Endothelial cell of umbilical vein (primary cell): ENCODE measurements at regions not wholly inside any gene's neighbourhood (a gene's known extent, or its start where the extent isn't known, plus 50 kb on each side); places are given as distances from the start of the nearest gene placed in this dataset.

Experiments
- BruUV-seq: library from RNA; stranded (reverse); fragments of 400-500 nt; replicated peaks from 2 replicates; lab custom pipeline; 2021; lab: Mats Ljungman, UMichigan
- CTCF ChIA-PET: fragments of 300-600, 350-600 bp; sonication (Branson Sonifier 250); formaldehyde crosslinking; loops from one replicate; lab custom pipeline; 2021; ENCODE audit warnings: antibody characterized with exemption, inconsistent platforms; lab: Charles Lee
- POLR2A ChIA-PET: fragments of 300-600, 350-600 bp; sonication (Branson Sonifier 250); formaldehyde crosslinking; loops from one replicate; lab custom pipeline; 2021; ENCODE audit warnings: antibody characterized with exemption, inconsistent platforms; lab: Charles Lee
- DNase-seq: peaks from one replicate; pipeline ENCODE4 v3.0.0-alpha.2; 2011; ENCODE audit warnings: low read depth, low spot score
- FAIRE-seq: peaks from 2 replicates; lab custom pipeline; 2011; peaks lifted over from hg19 to GRCh38; lab: Jason Lieb, UNC
- H2AFZ ChIP-seq: 2 replicates; pipeline ENCODE4 v1.6.0; 2012; ENCODE audit warnings: low read depth, low read length, control low read depth, inconsistent platforms
- H3K27ac ChIP-seq: 2 replicates; pipeline ENCODE4 v1.5.1; 2011; ENCODE audit warnings: low read depth, mild to moderate bottlenecking, control low read depth, low read length, moderate library complexity; ENCODE audit not compliant: insufficient read depth
- H3K27me3 ChIP-seq, 2 experiments: 2 replicates each; pipeline versions ENCODE4 v1.6.0 to v1.6.1; 2011; ENCODE audit warnings: low read length in 2 of 2, mixed read lengths in 1 of 2; ENCODE audit not compliant: control insufficient read depth in 2 of 2, insufficient read depth in 2 of 2
- H3K36me3 ChIP-seq, 2 experiments: 2 replicates in 1 of 2; 3 replicates in 1 of 2; pipeline ENCODE4 v1.5.1; 2011; ENCODE audit warnings: low read length in 2 of 2, mild to moderate bottlenecking in 1 of 2, moderate library complexity in 1 of 2; ENCODE audit not compliant: control insufficient read depth in 2 of 2, insufficient read depth in 2 of 2; ENCODE audit errors: extremely low read depth in 1 of 2
- H3K4me1 ChIP-seq: 3 replicates; pipeline ENCODE4 v1.5.1; 2011; ENCODE audit warnings: mild to moderate bottlenecking, low read length; ENCODE audit not compliant: control insufficient read depth, insufficient read depth; ENCODE audit errors: extremely low read depth
- H3K4me2 ChIP-seq: 2 replicates; pipeline ENCODE4 v1.6.1; 2011; ENCODE audit warnings: low read length, control low read depth, mixed read lengths; ENCODE audit not compliant: insufficient read depth
- H3K4me3 ChIP-seq, 3 experiments: fragments of 200-600 bp in 1 of 3; sonication (generic), shearing (Covaris generic) in 1 of 3; replicated peaks in 1 of 3; 2 replicates each; pipeline ENCODE4 v1.5.1; 2011 to 2016; ENCODE audit warnings: control low read depth in 3 of 3, low read length in 3 of 3, mild to moderate bottlenecking in 2 of 3, inconsistent platforms in 1 of 3, low read depth in 1 of 3, moderate library complexity in 1 of 3; ENCODE audit not compliant: insufficient read depth in 1 of 3
- H3K79me2 ChIP-seq: 2 replicates; pipeline ENCODE4 v1.6.0; 2012; ENCODE audit warnings: low read length, inconsistent platforms; ENCODE audit not compliant: control insufficient read depth, insufficient read depth
- H3K9ac ChIP-seq: replicated peaks from 2 replicates; pipeline ENCODE3; 2011; ENCODE audit warnings: low read length, control low read depth; ENCODE audit not compliant: insufficient read depth; ENCODE audit errors: extremely low read depth
- H3K9me1 ChIP-seq: replicated peaks from 3 replicates; pipeline ENCODE4 v1.6.0; 2011; ENCODE audit warnings: mild to moderate bottlenecking, low read length; ENCODE audit not compliant: control insufficient read depth, insufficient read depth; ENCODE audit errors: extremely low read depth
- H3K9me3 ChIP-seq: replicated peaks from 2 replicates; pipeline ENCODE4 v1.5.1; 2012; ENCODE audit warnings: low read length, inconsistent platforms; ENCODE audit not compliant: control insufficient read depth, insufficient read depth
- H4K20me1 ChIP-seq: replicated peaks from 2 replicates; pipeline ENCODE3; 2011; ENCODE audit warnings: mild to moderate bottlenecking, low read length; ENCODE audit not compliant: control insufficient read depth, insufficient read depth; ENCODE audit errors: extremely low read depth
- CTCF ChIP-seq, 2 donors: IDR thresholded peaks; 1 replicate in 1 of 2; 2 replicates in 1 of 2; pipeline ENCODE4 v1.5.1; 2011; ENCODE audit warnings: low read length in 2 of 2, mild to moderate bottlenecking in 2 of 2, moderate library complexity in 2 of 2, control low read depth in 1 of 2, inconsistent platforms in 1 of 2, low read depth in 1 of 2; ENCODE audit not compliant: insufficient read depth in 1 of 2; ENCODE audit errors: extremely low read depth in 1 of 2
- EZH2 ChIP-seq: IDR thresholded peaks from 2 replicates; pipeline ENCODE4 v1.6.1; 2012; ENCODE audit warnings: borderline replicate concordance, low read depth, mild to moderate bottlenecking, moderate library complexity, low read length, inconsistent platforms; ENCODE audit not compliant: severe bottlenecking
- FOS ChIP-seq: IDR thresholded peaks from 2 replicates; pipeline ENCODE4 v1.6.1; 2011; ENCODE audit warnings: mild to moderate bottlenecking, low read length, moderate library complexity, borderline replicate concordance; ENCODE audit not compliant: insufficient read depth
- GATA2 ChIP-seq: IDR thresholded peaks from 2 replicates; pipeline ENCODE4 v1.7.0; 2011; ENCODE audit warnings: low read depth, mild to moderate bottlenecking, moderate library complexity, mixed read lengths, low read length; ENCODE audit not compliant: insufficient read length, insufficient read depth
- MAX ChIP-seq: IDR thresholded peaks from 2 replicates; pipeline ENCODE4 v1.6.1; 2011; ENCODE audit not compliant: insufficient read depth, insufficient read length
- MYC ChIP-seq: IDR thresholded peaks from one replicate; pipeline ENCODE4 v1.6.1; 2011; ENCODE audit warnings: mild to moderate bottlenecking, low read depth, low read length
- POLR2A ChIP-seq: IDR thresholded peaks from 2 replicates; pipeline ENCODE4 v1.6.1; 2012; ENCODE audit warnings: low read depth, mild to moderate bottlenecking, control low read depth, low read length
- POLR2AphosphoS5 ChIP-seq: IDR thresholded peaks from 2 replicates; pipeline ENCODE4 v1.6.1; 2012; ENCODE audit warnings: low read depth, mild to moderate bottlenecking, control low read depth, low read length, moderate library complexity; ENCODE audit not compliant: insufficient read depth
- dilution Hi-C: fragments of 300-500 bp; cut with MboI; formaldehyde crosslinking; loops from one replicate; pipeline ENCODE4 v1.15.0; 2019; ENCODE audit warnings: low sequenced_read_pairs; ENCODE audit not compliant: extremely low pct_ligation_motif_present
- intact Hi-C: fragments of 100-400 bp; cut with micrococcal nuclease; formaldehyde crosslinking; loops from one replicate; pipeline ENCODE4 v1.10.0; 2022

- intact Hi-C loops = no loop called here
- TF ChIP-seq POLR2AphosphoS5 = no peak
- no peak for TF ChIP-seq EZH2
- TF ChIP-seq FOS = no peak
- no peak for TF ChIP-seq GATA2
- TF ChIP-seq MYC = no peak
- no peak for TF ChIP-seq POLR2A
- no peak for TF ChIP-seq MAX
- no peak for TF ChIP-seq CTCF (IDR thresholded peaks at IDR 0.05; ENCODE audit: extremely low read depth in 1 of 2, insufficient read depth in 1 of 2, low read depth in 1 of 2, low read length in 2 of 2)
- dilution Hi-C loops = no loop called here
- Histone ChIP-seq H4K20me1 (no peaks in the 10 kb centered on the region), H2AFZ (no peak overlapping the region), H3K4me2 (no peak overlapping the region), H3K27ac (no peak overlapping the region), H3K9me3 (no peaks in the 10 kb centered on the region), H3K79me2 (no peaks in the 10 kb centered on the region), H3K9me1 (no peaks in the 10 kb centered on the region), H3K36me3 (no peaks in the 10 kb centered on the region), H3K4me3 (no peak overlapping the region), H3K4me1 (no peaks in the 10 kb centered on the region), H3K27me3 (no peaks in the 10 kb centered on the region), H3K9ac (no peak overlapping the region)
- CTCF ChIA-PET = no interaction called here
- DNase-seq (no peak), FAIRE-seq (no peak)
- POLR2A ChIA-PET = no interaction called here
- no TSS peak for BruUV-seq
Observed at GRCh38 chr17:77861133-77861695, 97.3 kb upstream of the TNRC6C start.
